HG03575 (cell line): ENCODE measurements at regions not wholly inside any gene's neighbourhood (a gene's known extent, or its start where the extent isn't known, plus 50 kb on each side); places are given as distances from the start of the nearest gene placed in this dataset.
"Not testable (repeated sequence)": the region's sequence is repeated elsewhere in the genome, so short reads cannot be mapped to it uniquely, and the experiment has no call there.

Experiments used
- ATAC-seq: cut with Tn5 transposase; IDR thresholded peaks from one replicate; pipeline ENCODE4 v1.9.1; 2021; ENCODE audit not compliant: unreplicated experiment, insufficient number of reproducible peaks, low FRiP score; ENCODE audit errors: extremely low read depth

DNA sequence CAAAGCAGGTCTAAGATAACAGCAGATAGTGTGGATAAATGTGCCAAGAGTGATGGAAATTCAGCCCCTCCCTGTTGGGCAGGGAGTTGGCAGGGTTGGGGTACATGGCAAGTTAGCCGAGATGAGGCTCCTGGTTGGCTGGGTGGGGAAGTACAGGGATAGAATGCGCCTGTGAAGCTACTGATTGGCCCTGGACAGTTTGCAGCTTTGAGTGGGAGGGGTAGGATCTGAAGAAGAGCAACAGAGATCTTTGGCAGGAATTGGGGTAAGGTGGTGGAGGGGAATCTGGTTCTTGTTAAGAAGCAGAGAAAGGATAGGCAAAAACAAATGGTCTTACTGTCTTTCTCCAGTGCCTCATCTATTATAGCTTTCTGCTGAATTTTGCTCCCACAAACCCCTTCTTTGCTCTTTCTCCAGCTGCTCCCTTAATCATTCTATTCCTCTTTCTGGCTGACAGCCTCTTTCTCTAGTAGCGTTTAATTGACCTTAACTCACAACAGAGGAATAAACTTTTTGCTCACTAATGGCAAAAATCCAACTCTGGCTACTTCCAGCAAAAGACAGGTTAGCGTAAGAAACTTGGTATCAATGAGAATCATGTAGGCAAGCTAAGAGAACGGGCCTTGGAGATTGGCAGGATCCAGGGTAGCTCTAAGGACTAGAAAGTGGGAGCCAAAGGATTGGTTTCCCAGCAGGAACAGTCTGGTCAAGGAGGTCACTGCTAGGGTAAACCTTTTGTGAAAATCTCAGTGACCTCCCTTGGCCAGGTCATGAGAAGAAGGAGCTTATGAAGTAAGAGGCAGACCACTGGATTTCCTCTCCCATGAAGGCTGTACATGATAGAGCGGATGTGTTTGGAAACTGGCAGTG, 86.3 kb upstream of the CARMIL1 start:
- ATAC-seq, result no peak

GRCh38 chr6:25193460-25194171, 85.6 kb upstream of the CARMIL1 start:
- ATAC-seq, result no peak

DNA sequence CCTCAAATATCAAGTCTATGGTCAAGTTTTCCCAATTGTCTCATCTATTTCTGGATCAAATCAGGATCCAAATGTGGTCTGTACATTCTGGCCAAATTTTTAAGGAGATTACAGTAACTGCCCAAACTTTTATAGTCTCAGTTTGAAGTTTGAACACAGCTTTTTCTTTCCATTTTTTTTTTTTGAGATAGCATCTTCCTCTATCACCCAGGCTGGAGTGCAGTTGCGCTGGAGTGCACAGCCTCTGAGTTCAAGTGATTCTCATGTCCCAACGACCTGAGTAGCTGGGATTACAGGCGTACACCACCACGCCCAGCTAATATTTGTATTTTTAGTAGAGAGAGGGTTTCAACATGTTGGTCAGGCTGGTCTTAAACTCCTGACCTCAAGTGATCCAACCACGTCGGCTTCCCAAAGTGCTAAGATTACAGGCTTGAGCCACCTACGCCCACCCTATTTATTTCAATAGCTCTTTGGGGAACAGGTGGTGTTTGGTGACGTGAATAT, 84.9 kb upstream of the CARMIL1 start:
- no peak for ATAC-seq

DNA sequence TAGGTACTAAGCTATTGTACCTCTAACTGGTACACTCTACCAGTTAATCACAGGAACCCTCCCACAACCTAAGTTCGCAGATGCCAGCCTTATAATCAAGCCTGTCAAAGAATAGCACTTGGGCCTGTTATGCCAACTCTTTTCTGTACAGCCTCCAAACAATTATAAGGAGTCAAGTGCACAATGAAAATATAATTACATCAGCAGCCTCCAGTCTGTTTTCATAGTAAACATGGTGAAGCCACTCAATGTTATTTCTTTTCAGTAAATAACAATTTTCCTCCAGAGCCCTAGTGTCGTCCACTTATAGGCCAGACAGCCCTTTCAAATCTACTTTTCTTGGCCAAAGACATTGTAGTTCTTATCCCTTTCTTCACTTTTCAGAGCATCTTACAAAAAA, 82.7 kb upstream of the CARMIL1 start:
- ATAC-seq, result no peak

DNA sequence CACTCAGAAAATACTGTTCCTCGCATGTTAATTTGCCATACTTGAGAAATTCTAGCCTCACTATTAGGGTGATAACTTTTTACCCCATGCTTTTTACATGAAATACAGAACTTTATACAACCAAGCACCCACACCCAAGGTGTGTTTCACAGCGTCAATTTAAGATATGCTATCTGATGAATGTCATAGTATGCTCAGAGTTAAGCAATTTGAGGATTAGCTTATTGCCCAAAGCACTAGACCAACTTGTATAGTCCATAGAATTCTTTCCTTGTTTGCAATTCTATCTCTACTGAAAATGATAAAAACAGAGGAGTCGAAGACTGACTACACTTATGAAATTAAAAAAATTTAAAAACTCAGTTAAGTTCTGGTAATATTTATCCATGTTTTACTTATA, 82.1 kb upstream of the CARMIL1 start:
- ATAC-seq, result no peak

GRCh38 chr6:25199544-25199943, 79.6 kb upstream of the CARMIL1 start:
- ATAC-seq, result no peak

GRCh38 chr6:25202504-25202903, 76.7 kb upstream of the CARMIL1 start:
- ATAC-seq, result no peak

GRCh38 chr6:25205629-25206028, 73.5 kb upstream of the CARMIL1 start:
- ATAC-seq, result no peak

GRCh38 chr6:25207453-25208155, 71.6 kb upstream of the CARMIL1 start:
- not testable (repeated sequence) for ATAC-seq

DNA sequence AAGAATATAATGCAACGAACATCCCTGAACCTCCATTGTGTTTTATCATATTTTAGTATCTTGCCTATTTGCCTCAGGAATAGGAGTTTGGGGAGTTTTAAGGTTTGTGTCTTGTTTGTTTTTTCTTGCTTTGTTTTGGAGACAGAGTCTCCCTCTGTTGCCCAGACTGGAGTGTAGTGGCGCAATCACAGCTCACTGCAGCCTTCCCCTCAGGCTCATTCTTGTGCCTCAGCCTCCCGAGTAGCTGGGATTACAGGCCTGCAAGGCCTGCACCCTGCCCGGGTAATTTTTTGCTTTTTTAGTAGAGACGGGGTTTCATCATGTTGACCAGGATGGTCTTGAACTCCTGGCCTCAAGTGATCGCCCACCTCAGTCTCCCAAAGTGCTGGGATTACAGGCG, 63.3 kb upstream of the CARMIL1 start:
- no peak for ATAC-seq

DNA sequence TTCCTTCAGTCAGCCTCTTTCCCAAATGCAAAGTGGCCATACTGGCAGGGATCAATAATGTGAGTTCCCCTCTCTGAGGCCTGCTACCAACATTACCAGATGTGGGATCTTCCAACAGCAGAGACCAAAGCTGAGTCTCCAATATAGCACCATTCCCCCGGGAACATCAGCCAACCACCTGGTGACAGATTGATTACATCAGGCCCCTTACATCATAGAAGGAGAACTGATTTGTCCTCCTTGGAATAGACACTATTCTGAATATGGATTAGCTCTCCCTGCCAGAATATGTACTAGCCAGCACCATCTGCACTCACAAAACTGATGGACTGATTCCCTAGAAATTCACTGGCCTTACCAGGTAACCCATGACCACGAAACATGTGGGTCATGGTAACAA, 61.9 kb upstream of the CARMIL1 start:
- no peak for ATAC-seq

DNA sequence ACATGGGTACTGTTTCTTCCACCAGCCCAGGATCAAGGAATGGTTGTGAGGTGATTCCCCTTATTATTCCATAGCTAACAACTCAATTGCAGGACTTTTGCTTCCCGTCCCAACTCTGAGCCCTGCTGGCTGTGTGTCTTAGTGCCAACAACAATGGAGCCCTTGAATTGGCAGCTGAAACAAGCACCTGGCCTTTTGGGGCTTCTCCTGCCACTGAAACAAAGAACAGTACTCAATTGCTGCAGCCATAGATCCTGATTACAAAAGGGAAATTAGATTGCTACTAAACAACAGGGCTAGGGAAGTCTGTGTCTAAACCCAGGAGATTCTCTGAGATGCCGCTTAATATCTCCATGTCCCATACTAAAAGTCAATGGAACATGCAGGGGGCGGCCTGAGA, 61.3 kb upstream of the CARMIL1 start:
- ATAC-seq, result no peak

- ATAC-seq, result no peak
Observed at GRCh38 chr6:25218346-25218745, 60.8 kb upstream of the CARMIL1 start.

DNA sequence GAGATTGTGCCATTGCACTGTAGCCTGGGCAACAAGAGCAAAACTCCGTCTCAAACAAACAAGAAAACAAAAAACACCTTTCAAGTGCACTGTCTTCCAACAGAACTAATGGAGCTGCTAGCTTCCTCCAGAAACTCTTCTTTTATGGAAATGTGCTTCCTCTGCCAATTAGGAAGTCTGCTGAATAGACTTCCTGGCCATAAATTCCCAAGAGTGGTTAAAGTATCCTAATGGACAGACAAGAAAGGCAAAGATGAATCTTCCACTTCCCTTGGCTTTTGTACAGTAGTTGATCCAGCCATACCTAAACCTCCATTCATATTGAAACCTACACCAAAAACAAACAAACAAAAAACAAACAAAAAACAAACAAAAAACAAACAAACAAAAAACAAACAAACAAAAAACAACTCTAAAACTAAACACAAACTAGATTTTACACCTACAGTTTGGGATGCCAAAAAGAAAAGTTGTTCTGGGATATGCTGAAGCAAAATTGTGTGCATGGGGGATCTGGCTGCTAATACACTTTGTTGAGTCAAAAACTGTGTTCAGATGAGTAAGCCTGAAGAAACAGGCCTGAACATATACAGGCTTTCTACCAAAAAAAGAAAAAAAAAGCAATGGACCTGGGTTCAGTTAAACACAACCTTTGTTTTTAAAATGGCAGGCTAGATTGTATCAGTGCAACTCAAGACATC, 59.8 kb upstream of the CARMIL1 start:
- no peak for ATAC-seq

- ATAC-seq, result no peak
Observed at GRCh38 chr6:25219917-25220278, 59.3 kb upstream of the CARMIL1 start.

DNA sequence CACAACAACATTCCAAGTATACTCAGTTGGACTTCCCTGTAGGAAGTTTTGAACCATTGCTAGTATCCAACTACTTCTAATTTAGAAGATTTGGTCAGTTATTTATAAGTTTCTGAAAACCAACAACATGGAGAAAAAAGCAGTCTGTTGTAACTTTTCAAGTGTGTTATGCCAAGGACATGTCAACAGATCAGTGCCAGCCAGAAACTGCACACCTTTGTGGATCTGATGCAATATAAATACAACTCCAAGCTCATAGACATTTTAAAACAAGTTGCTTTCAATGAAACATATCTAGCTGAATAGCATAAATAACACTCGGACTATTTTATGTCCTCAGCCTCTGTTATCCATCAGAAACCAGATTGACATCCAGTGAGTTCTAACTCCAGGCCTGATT, 58.3 kb upstream of the CARMIL1 start:
- ATAC-seq, result no peak

DNA sequence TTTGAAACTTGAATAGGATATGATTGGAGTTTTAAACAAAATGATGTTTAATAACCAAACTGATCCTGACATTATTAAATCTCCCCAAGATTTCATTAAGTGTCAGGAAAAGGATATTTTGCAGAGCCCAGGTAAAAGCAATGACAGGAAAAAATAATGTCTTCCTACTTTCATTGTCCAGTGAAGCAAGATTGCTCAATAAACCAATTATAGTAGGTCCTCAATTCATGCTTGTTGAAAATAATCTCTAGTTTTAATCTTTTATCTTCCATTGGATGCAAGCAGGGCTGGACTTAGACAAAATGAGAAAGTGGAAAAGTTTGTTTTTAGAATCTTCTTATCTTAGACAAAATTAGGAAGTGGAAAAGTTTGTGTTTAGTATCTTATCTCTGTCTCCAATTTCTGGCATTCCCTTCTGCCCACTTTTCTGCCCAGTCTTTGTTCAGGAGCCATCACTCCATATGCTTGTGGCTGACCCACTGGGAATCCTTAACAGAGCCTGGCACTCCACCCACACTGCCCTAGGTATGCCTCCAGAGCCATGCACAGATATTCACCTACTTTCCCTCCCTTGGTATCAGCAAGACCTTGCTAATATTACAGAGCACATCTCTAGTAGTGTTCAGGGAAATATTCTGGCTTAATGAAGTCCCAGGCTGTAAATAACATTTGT, 57.0 kb upstream of the CARMIL1 start:
- ATAC-seq, result no peak

GRCh38 chr6:25223490-25223991, 55.6 kb upstream of the CARMIL1 start:
- ATAC-seq, result no peak
